ENCODE measurements at regions not wholly inside any gene's neighbourhood (a gene's known extent, or its start where the extent isn't known, plus 50 kb on each side); places are given as distances from the start of the nearest gene placed in this dataset.

- no peak for TF ChIP-seq CTCF (IDR thresholded peaks at IDR 0.05; ENCODE audit: insufficient read depth, low read length)
- DNase-seq (ENCODE audit: low read depth), result no peak
- H3K4me3 ChIP-seq (ENCODE audit: low read depth, low read length), result no peak overlapping the region
These were observed 50.3 kb downstream of the NALF2 start for GRCh38 chrX:69554321-69554947.

- no peak for TF ChIP-seq CTCF (IDR thresholded peaks at IDR 0.05; ENCODE audit: insufficient read depth, low read length)
- DNase-seq (ENCODE audit: low read depth), result no peak
- H3K4me3 ChIP-seq (ENCODE audit: low read depth, low read length), result no peak overlapping the region
These were observed 51.4 kb downstream of the NALF2 start for GRCh38 chrX:69555481-69556041.

- DNase-seq (ENCODE audit: low read depth), result peak; percentile 2
- TF ChIP-seq CTCF (IDR thresholded peaks at IDR 0.05; ENCODE audit: insufficient read depth, low read length), result no peak
- H3K4me3 ChIP-seq (ENCODE audit: low read depth, low read length), result no peak overlapping the region
These were observed 52.2 kb downstream of the NALF2 start for GRCh38 chrX:69556060-69557011.

DNA sequence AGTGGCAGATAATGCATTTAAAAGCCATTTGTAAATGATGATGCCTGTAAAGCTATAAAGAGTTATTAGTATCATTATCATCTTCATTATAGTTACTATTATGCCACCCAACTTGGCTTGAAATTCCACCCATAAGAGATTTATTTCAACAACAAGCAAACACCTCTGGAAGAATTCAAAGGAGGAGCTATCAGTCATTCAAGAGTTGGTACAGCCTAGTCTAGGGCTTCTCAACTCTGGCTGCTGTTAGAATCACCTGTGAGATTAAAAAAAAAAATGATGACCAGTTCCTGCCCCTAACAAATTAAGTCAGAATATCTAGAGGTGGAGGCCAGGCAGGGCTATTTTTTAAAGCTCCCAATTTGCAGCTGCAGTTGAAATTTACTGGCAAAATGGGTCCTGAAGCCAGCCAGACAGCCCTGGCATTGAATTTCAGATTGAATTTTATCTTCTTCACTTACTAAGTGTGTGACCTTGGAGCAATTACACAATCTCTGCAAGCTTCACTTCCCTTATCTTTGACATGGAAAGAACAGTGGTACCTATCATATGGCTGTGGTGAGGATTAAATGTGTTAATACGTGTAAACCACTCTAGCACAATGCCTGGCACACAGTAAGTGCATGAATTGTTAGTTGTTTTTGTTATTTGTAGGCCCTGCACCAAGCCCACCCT is 52.9 kb upstream of the EDA start:
- no peak for TF ChIP-seq CTCF (IDR thresholded peaks at IDR 0.05; ENCODE audit: insufficient read depth, low read length)
- H3K4me3 ChIP-seq (ENCODE audit: low read depth, low read length), result no peak overlapping the region
- DNase-seq (ENCODE audit: low read depth), result no peak

DNA sequence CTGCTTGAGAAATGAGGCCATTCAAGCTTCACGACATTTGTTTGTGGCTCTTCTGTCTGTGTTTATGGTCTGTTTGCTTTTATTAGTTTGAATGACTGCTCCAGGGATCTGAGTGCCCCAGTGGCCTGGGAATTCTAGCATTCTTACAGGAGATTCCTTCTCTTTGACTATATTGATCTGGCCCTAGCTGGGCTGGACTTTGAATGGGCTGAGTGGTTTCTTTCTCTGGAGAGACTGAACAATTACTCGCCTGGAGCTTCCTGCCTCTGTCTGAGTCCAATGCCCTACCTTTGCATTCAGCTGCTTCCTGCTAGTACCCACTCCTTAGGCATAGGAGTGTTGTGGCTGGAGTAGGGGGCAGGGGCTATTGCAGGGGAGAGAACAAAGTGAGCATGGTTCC is 51.2 kb upstream of the EDA start:
- no peak overlapping the region for H3K4me3 ChIP-seq (ENCODE audit: low read depth, low read length)
- no peak for DNase-seq (ENCODE audit: low read depth)
- no peak for TF ChIP-seq CTCF (IDR thresholded peaks at IDR 0.05; ENCODE audit: insufficient read depth, low read length)

DNA sequence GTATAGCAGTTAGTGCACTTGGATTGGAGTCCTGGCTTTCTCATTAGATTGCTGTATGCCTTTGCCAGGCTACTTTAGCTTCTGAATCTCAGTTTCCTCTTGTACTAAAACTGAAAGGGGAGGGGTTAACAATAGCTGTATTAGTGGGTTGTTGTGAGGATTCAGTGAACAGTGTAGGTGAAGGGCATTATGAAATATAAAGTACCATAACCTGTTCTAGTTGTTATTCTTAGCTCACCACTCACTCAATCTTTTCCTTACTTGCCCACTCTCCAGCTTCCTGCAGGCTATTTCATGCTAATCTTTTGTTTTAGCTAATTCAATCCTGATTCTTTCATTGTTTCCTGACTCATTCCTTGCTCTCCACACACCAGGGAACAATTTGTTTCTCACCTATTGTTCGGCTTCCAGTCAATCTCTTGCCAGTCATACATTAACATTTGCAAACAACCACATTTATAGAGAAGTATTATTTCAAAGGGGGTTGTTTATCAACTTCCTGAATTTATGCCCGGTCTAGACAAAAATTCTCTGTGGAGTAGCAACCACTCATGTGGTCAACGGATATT is 50.6 kb upstream of the EDA start:
- no peak for DNase-seq (ENCODE audit: low read depth)
- no peak for TF ChIP-seq CTCF (IDR thresholded peaks at IDR 0.05; ENCODE audit: insufficient read depth, low read length)
- no peak overlapping the region for H3K4me3 ChIP-seq (ENCODE audit: low read depth, low read length)
